GM13976 (cell line): ENCODE measurements at regions not wholly inside any gene's neighbourhood (a gene's known extent, or its start where the extent isn't known, plus 50 kb on each side); places are given as distances from the start of the nearest gene placed in this dataset.
A peak's percentile ranks its signal among the peaks of the same experiment; 100 is the strongest.

Source experiments
- DNase-seq: peaks from one replicate; pipeline ENCODE4 v3.0.0; 2012; ENCODE audit warnings: low spot score
- in situ Hi-C: fragments of 300-500 bp; cut with MboI; formaldehyde crosslinking; loops from one replicate; pipeline ENCODE4 v1.12.0; 2022; ENCODE audit warnings: low sequenced_read_pairs, mixed read lengths, inconsistent platforms; ENCODE audit not compliant: unreplicated experiment
- TF ChIP-seq, protein P1 (sequence below): IDR thresholded peaks from 2 replicates; pipeline ENCODE4 v1.5.1; 2012; ENCODE audit warnings: borderline replicate concordance, mild to moderate bottlenecking; ENCODE audit not compliant: insufficient read depth; ENCODE audit errors: extremely low read depth, missing control alignments, control extremely low read depth

DNA sequence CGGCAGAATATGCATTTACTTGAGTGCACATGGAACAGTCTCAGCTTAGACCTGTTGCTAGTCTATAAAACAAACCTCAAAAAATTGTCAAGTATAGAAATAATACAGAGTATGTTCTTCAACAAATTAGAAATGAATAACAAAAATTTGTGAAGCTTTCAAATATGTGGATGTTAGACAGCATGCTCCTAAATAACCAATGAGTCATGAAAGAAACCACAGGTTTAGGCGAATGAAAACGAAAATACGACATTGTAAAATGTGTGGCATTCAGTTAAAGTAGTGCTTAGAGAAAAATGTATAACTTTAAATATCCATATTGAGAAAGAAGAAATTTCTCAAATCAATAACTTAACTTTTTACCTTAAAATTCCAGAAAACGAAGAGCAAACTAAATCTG lies 760.0 kb upstream of the SORCS1 start:
- in situ Hi-C loops, result no loop called here
- no peak for DNase-seq
- TF ChIP-seq, protein P1, sequence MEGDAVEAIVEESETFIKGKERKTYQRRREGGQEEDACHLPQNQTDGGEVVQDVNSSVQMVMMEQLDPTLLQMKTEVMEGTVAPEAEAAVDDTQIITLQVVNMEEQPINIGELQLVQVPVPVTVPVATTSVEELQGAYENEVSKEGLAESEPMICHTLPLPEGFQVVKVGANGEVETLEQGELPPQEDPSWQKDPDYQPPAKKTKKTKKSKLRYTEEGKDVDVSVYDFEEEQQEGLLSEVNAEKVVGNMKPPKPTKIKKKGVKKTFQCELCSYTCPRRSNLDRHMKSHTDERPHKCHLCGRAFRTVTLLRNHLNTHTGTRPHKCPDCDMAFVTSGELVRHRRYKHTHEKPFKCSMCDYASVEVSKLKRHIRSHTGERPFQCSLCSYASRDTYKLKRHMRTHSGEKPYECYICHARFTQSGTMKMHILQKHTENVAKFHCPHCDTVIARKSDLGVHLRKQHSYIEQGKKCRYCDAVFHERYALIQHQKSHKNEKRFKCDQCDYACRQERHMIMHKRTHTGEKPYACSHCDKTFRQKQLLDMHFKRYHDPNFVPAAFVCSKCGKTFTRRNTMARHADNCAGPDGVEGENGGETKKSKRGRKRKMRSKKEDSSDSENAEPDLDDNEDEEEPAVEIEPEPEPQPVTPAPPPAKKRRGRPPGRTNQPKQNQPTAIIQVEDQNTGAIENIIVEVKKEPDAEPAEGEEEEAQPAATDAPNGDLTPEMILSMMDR, result no peak

DNA sequence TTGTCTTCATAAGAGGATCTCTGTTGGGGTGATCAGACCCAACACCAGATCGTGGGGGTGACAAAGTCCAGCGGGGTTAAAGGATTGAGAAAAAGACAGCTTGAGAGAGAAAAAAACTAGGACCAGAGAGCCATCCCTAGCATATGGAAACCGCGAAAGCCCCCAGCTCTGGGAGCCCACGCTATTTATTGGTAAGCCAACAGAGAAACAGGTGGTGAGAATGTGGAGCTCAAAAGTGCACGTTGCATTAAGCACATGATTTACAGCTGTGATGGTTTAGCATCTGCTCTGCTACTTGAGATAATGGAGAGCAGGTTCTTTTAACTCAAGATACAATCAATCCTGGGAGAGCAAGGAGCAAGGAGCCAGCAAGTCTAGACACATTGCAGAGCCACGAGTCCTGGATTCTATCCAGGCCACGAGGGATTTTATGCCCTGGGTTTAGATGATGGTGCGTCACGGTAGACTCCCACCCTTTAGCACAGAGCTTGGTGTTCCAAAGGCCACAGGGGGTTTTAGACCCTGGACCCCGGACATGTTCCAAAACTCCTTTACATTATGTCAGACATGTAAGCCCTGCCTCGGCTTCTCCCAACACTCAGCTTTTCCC lies 755.2 kb upstream of the SORCS1 start:
- TF ChIP-seq, protein P1, result no peak
- DNase-seq, result no peak
- in situ Hi-C loops, result no loop called here

DNA sequence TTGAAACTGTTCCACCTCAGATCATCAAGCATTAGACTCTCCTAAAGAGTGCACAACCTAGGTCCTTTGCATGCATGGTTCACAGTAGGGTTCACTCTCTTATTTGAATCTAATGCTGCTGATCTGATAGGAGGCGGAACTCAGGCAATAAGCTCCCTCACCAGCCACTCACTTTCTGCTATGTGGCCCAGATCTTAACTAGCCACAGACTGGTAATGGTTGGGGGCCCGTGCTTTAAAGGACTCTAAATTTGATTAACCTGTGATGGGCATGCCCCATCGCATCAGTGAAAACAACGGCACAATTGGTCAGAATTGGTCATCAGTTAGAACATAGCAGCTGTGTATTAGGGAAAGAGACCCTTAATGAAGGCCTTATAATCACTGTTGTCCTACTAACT lies 753.7 kb upstream of the SORCS1 start:
- DNase-seq, result no peak
- in situ Hi-C loops, result no loop called here
- TF ChIP-seq, protein P1, result no peak

DNA sequence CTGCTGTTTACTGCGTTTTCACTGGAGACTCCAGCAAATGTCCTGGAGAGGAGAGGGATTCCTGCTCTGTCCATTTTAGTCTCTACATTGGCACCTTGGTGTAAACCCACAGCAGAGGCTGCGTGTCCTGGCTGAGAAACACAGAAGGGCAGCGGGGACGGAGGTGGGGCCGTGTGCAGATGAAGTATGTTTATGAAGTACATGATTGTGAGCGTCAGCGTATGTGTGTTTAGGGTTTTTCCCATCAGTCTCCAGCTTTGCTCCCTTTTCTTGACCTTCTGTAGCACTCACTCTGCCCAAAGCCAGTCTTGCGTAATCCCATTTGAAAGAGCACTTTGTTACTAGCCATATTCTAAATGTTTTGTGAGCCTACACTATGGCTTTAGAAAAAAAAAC lies 750.7 kb upstream of the SORCS1 start:
- in situ Hi-C loops, result no loop called here
- no peak for DNase-seq
- TF ChIP-seq, protein P1, result no peak

DNA sequence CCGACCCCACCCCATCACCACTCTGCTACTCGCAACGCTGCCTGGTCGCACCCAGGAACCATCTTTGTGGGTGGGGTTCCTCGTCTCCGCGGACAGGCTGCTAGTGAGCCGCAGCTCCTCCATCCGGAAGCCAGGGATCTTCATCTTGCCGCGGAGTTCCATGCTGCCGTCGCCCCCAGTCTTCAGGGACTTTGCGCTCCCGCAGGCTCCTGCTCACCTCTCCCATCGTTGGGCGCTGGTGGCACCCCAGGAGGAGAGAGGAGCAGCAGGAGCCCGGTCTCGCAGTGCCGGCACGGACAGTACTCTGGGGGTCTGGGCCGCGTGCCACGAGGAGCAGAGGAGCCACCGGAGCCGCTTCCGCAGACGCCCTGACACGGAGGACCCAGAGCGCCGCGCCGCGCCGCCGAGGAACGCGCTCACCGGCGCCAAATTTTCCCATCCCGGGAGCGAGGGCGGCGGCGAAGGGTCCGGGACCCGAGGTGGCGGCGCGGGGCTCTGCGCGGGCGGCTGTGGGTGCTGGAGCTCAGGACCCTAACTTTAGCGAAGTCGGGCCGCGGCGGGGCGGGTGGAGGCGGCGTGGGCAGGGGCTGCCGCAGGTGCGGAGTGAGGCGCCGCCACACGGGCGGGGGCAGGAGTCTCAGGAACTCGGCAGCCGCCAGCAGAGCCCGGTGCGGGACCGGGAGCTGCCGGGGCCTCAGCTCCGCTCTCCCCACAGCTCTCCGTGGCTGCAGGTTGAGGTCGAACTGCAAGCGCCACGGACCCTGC lies 750.1 kb upstream of the SORCS1 start:
- in situ Hi-C loops, result no loop called here
- DNase-seq, result peak; percentile 36

DNA sequence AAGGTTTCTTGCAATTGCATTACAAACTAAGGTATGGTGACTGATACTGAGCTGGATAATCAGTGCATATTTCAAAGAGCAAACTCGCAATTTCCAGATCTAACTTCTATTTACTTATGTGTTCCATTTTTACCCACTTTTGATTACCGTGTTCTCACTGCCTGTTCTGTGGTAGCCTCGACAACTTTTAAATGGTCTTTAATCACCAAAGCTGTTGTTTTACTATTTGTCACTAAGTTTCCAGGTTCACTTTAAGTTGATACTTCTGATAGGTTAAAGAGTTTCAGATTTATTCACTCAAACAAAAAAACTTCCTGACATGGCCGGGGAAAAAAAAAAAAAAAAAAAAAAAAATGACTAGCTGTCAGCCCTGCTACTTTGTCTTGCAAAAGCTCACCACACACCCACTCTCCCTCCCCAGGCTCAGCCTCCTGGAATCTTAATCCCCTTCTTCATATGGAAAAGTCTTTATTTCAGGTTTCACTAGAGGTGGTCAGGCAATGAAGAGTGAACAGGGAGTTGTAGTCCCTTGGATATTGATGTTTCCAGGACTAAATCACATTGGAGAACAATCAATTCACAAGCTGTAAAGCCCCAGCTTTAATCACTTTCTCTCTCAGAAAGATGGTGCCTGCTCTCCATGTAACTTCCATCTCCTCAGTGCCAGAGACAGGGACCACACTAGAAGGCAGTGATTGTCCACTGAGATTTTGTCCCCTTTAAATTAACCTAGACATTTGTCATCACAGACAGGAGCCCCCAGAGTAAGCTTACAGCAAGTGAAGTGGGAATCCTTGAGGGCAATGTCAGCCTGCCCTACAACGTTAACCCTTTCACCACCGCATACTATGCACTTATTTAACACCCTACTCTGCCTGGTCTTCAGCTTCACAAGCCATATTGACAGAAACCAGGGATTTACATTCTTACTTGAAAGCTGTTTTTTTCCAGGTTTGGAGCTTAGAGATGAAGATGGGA lies 749.1 kb upstream of the SORCS1 start:
- TF ChIP-seq, protein P1, result no peak
- DNase-seq, result no peak
- in situ Hi-C loops, result no loop called here

More for the DNA sequence above, 750.1 kb upstream of the SORCS1 start:
- TF ChIP-seq, protein P1, result no peak
